Glutamatergic neuron (in vitro differentiated cells): ENCODE measurements at regions not wholly inside any gene's neighbourhood (a gene's known extent, or its start where the extent isn't known, plus 50 kb on each side); places are given as distances from the start of the nearest gene placed in this dataset.

Experiments
- DNase-seq: peaks from one replicate; pipeline ENCODE4 v3.0.0; 2022
- H3K27ac Mint-ChIP-seq: one replicate; pipeline ENCODE4 v1.8.0; 2020; ENCODE audit warnings: mild to moderate bottlenecking, mixed read lengths, inconsistent platforms; ENCODE audit not compliant: unreplicated experiment
- H3K27me3 Mint-ChIP-seq: one replicate; pipeline ENCODE4 v1.8.0; 2020; ENCODE audit warnings: mild to moderate bottlenecking, moderate library complexity, mixed read lengths, inconsistent platforms; ENCODE audit not compliant: unreplicated experiment
- H3K36me3 Mint-ChIP-seq: one replicate; pipeline ENCODE4 v1.8.0; 2020; ENCODE audit warnings: mild to moderate bottlenecking, mixed read lengths, inconsistent platforms; ENCODE audit not compliant: unreplicated experiment
- H3K4me1 Mint-ChIP-seq: one replicate; pipeline ENCODE4 v1.8.0; 2020; ENCODE audit warnings: mild to moderate bottlenecking, low read depth, mixed read lengths, inconsistent platforms; ENCODE audit not compliant: unreplicated experiment
- H3K4me3 Mint-ChIP-seq: one replicate; pipeline ENCODE4 v1.8.0; 2020; ENCODE audit warnings: mild to moderate bottlenecking, mixed read lengths, inconsistent platforms; ENCODE audit not compliant: unreplicated experiment
- H3K9me3 Mint-ChIP-seq: one replicate; pipeline ENCODE4 v1.8.0; 2020; ENCODE audit warnings: mild to moderate bottlenecking, moderate library complexity, mixed read lengths, inconsistent platforms; ENCODE audit not compliant: unreplicated experiment
- TF ChIP-seq, protein P1 (sequence below): fragments of 200-600 bp; sonication (generic); IDR thresholded peaks from one replicate; pipeline ENCODE4 v1.5.0; 2021; ENCODE audit not compliant: partially characterized antibody, unreplicated experiment

- Mint-ChIP-seq H3K4me1 (peaks cover 3% of the 10 kb centered on the region), H3K27ac (no peak overlapping the region), H3K4me3 (no peak overlapping the region), H3K36me3 (no peaks in the 10 kb centered on the region), H3K27me3 (no peaks in the 10 kb centered on the region), H3K9me3 (no peaks in the 10 kb centered on the region)
- TF ChIP-seq, protein P1, sequence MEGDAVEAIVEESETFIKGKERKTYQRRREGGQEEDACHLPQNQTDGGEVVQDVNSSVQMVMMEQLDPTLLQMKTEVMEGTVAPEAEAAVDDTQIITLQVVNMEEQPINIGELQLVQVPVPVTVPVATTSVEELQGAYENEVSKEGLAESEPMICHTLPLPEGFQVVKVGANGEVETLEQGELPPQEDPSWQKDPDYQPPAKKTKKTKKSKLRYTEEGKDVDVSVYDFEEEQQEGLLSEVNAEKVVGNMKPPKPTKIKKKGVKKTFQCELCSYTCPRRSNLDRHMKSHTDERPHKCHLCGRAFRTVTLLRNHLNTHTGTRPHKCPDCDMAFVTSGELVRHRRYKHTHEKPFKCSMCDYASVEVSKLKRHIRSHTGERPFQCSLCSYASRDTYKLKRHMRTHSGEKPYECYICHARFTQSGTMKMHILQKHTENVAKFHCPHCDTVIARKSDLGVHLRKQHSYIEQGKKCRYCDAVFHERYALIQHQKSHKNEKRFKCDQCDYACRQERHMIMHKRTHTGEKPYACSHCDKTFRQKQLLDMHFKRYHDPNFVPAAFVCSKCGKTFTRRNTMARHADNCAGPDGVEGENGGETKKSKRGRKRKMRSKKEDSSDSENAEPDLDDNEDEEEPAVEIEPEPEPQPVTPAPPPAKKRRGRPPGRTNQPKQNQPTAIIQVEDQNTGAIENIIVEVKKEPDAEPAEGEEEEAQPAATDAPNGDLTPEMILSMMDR = no peak
- DNase-seq = no peak
Measured at GRCh38 chr15:35702946-35703495, 157.1 kb upstream of the DPH6 start.

- no peaks in the 10 kb centered on the region for H3K27me3 Mint-ChIP-seq
- no peak overlapping the region for H3K4me3 Mint-ChIP-seq
- TF ChIP-seq, protein P1 = no peak
- no peak overlapping the region for H3K27ac Mint-ChIP-seq
- no peak for DNase-seq
- no peaks in the 10 kb centered on the region for H3K9me3 Mint-ChIP-seq
- H3K36me3 Mint-ChIP-seq = no peaks in the 10 kb centered on the region
- peaks cover 3% of the 10 kb centered on the region for H3K4me1 Mint-ChIP-seq
Measured at GRCh38 chr15:35705030-35705883, 159.3 kb upstream of the DPH6 start.

GRCh38 chr15:35705884-35706585 lies 160.1 kb upstream of the DPH6 start:
- no peaks in the 10 kb centered on the region for H3K36me3 Mint-ChIP-seq
- TF ChIP-seq, protein P1 = no peak
- H3K9me3 Mint-ChIP-seq = no peaks in the 10 kb centered on the region
- no peak overlapping the region for H3K4me3 Mint-ChIP-seq
- H3K4me1 Mint-ChIP-seq = peaks cover 3% of the 10 kb centered on the region
- no peaks in the 10 kb centered on the region for H3K27me3 Mint-ChIP-seq
- no peak for DNase-seq
- H3K27ac Mint-ChIP-seq = no peak overlapping the region

- H3K27me3 Mint-ChIP-seq = no peaks in the 10 kb centered on the region
- no peaks in the 10 kb centered on the region for H3K4me1 Mint-ChIP-seq
- H3K9me3 Mint-ChIP-seq = no peaks in the 10 kb centered on the region
- no peak overlapping the region for H3K4me3 Mint-ChIP-seq
- no peak overlapping the region for H3K27ac Mint-ChIP-seq
- no peaks in the 10 kb centered on the region for H3K36me3 Mint-ChIP-seq
- no peak for DNase-seq
- TF ChIP-seq, protein P1 = no peak
Measured at GRCh38 chr15:35712956-35713355, 167.0 kb upstream of the DPH6 start.
